ENCODE measurements at regions not wholly inside any gene's neighbourhood (a gene's known extent, or its start where the extent isn't known, plus 50 kb on each side); places are given as distances from the start of the nearest gene placed in this dataset.
A peak's percentile ranks its signal among the peaks of the same experiment; 100 is the strongest.

DNA sequence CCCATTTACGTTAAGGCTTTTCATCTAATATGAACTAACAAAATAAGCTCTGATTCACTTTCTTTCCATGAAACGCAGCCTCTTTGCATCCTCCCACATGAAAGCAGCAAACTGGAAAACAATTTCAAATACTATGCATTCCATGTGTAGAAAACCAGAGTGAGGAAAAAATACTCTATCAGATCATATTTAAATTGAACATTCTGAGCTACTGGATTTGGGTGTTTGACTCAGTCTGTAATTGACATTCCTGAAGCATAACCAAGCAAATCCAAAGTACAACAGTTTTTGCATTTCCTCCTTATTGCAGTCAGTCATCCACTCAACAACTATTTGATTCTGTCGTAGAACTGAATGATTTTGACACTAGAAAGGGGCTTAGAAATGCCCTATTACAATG is 399.1 kb upstream of the NMUR2 start:
- no peak overlapping the region for H3K27ac ChIP-seq (ENCODE audit: low read length)
- intact Hi-C loops (cut with DNase I): no loop called here

DNA sequence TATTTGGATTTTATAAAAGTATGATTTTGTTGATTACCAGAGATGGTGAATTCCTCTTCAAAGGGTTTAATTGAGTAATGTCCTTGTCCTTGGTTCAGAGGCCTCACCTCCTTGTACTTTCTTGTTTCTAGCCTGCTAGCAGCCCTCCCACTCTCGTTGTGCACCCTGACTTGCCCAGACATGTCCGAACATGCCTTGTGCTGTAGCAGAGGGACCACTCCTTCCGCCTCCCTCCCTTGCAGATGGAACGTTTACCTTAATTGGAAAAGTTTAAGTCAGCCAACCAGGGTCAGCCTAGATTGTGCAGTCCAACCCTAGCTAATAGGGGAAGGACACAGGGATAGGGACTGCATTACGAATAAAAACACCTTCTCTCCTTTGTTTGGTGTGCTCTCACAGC is 406.9 kb upstream of the NMUR2 start:
- Histone ChIP-seq H3K27ac (ENCODE audit: low read length) (no peak overlapping the region), H3K4me1 (ENCODE audit: control insufficient read depth, insufficient read depth, low read length) (no peaks in the 10 kb centered on the region), H3K27me3 (ENCODE audit: control insufficient read depth, insufficient read depth) (no peaks in the 10 kb centered on the region), H3K4me3 (ENCODE audit: low read length) (no peak overlapping the region), H3K9me3 (ENCODE audit: control insufficient read depth, low read length) (no peaks in the 10 kb centered on the region)
- no peak for ATAC-seq
- DNase-seq: no peak
- intact Hi-C loops (cut with DNase I): no loop called here
- WGBS: 76% methylated on average over 5 of the region's 5 CpGs

More for the DNA sequence above, 399.1 kb upstream of the NMUR2 start:
- Histone ChIP-seq H3K4me3 (ENCODE audit: low read length) (no peak overlapping the region), H3K27me3 (ENCODE audit: control insufficient read depth, insufficient read depth) (no peaks in the 10 kb centered on the region), H3K4me1 (ENCODE audit: control insufficient read depth, insufficient read depth, low read length) (no peaks in the 10 kb centered on the region), H3K9me3 (ENCODE audit: control insufficient read depth, low read length) (no peaks in the 10 kb centered on the region)
- 56% methylated on average over 3 of the region's 3 CpGs for WGBS
- ATAC-seq (no peak), DNase-seq (no peak)

DNA sequence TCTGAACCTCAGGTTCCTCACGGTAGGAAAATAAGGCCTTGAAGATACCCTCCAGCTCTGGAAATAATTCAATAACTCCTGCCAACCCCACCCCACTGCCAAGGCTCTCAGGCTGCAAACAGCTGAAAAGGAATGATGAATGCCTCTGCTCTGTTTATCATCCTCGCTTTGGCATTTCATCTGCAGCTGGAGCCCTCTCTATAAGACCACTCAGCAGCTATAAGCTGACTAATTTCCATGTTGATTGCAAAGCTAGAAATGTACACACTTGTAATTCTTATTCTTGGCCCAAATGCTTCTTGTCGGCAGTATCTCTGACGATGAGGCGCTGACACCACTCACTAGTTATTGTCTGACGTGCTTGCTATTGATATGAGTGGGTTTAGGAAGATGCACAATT is 408.4 kb upstream of the NMUR2 start:
- Histone ChIP-seq H3K27me3 (ENCODE audit: control insufficient read depth, insufficient read depth) (no peaks in the 10 kb centered on the region), H3K9me3 (ENCODE audit: control insufficient read depth, low read length) (no peaks in the 10 kb centered on the region), H3K4me3 (ENCODE audit: low read length) (no peak overlapping the region), H3K27ac (ENCODE audit: low read length) (no peak overlapping the region), H3K4me1 (ENCODE audit: control insufficient read depth, insufficient read depth, low read length) (no peaks in the 10 kb centered on the region)
- intact Hi-C loops (cut with DNase I): no loop called here
- DNase-seq: no peak
- ATAC-seq: no peak
- 45% methylated on average over 6 of the region's 6 CpGs for WGBS

DNA sequence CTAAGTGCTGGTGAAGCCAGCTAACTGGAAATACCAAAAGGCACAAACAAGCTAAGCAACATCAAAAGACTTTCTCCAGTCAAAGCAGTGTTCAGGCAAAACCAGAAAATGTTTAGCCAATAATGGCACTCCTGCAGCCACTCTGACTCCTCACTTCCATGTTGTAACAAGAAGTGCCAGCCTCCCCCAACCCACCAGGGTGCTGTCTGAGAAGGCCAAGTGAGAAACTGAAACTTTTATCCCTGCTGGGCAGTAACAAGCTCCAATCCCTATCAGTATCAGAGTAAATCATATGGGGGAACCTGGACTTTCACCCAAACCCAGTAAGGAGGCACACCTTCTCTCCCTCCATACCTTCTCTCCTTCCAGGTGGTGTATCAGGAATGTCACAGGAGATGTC is 414.8 kb upstream of the NMUR2 start:
- intact Hi-C loops (cut with DNase I): no loop called here
- Histone ChIP-seq H3K4me3 (ENCODE audit: low read length) (no peak overlapping the region), H3K27me3 (ENCODE audit: control insufficient read depth, insufficient read depth) (no peaks in the 10 kb centered on the region), H3K27ac (ENCODE audit: low read length) (no peak overlapping the region), H3K4me1 (ENCODE audit: control insufficient read depth, insufficient read depth, low read length) (no peaks in the 10 kb centered on the region), H3K9me3 (ENCODE audit: control insufficient read depth, low read length) (no peaks in the 10 kb centered on the region)
- no peak for ATAC-seq
- DNase-seq: no peak

DNA sequence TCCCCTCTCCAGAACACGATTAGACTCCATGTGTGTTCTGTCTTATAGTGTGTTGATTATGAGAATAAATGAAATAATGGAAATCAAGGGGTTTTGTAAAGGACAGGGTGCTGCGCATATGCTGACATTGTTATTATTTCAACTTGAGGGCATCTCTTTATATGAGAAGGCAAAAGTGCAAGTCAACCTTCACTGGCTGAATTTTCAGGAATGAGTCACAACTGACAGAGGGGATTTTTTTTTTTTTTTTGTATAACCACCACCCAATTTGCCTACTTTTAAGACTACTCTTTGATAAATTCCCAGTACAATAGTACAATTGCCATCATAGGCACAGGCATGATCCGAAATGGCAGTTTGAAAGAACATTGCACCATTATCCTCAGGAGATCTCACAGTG is 419.2 kb upstream of the NMUR2 start:
- Histone ChIP-seq H3K27me3 (ENCODE audit: control insufficient read depth, insufficient read depth) (no peaks in the 10 kb centered on the region), H3K9me3 (ENCODE audit: control insufficient read depth, low read length) (no peaks in the 10 kb centered on the region), H3K4me1 (ENCODE audit: control insufficient read depth, insufficient read depth, low read length) (no peaks in the 10 kb centered on the region), H3K27ac (ENCODE audit: low read length) (no peak overlapping the region), H3K4me3 (ENCODE audit: low read length) (no peak overlapping the region)
- WGBS: 80% methylated on average over 3 of the region's 3 CpGs
- ATAC-seq: no peak
- DNase-seq: no peak
- intact Hi-C loops (cut with DNase I): no loop called here

DNA sequence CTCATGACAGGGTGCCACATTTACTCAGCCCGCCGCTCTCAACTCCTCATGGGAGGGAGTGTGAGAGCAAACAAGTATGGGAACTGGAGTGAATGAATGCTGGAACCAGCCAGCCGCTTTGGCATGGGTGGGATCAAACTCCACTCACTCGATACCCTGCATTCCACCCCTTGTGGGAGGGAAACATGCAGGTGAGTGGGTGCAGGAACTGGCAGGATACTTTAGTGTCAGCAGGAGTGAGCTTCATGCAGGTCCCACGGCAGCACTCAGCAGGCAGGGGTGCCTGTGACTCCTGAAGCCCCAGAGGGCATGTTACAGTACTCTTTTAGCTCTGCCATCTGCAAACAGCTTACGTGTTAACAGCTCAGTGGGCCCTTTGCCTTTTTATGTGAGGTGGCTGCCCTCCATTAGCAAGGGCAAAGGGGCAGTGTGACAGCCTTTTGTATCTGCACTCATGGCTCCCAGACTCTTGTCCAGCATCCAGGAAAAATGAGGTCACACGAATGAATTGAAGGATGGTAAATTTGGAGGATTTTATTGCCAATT is 433.2 kb upstream of the NMUR2 start:
- Histone ChIP-seq H3K27ac (ENCODE audit: low read length) (no peak overlapping the region), H3K4me1 (ENCODE audit: control insufficient read depth, insufficient read depth, low read length) (no peaks in the 10 kb centered on the region), H3K9me3 (ENCODE audit: control insufficient read depth, low read length) (no peaks in the 10 kb centered on the region), H3K4me3 (ENCODE audit: low read length) (no peak overlapping the region), H3K27me3 (ENCODE audit: control insufficient read depth, insufficient read depth) (no peaks in the 10 kb centered on the region)
- peak in 2 of 3 donors; percentile 21 to 41 for DNase-seq
- WGBS: 58% methylated on average over 7 of the region's 7 CpGs
- ATAC-seq: peak in 1 of 2 donors; percentile 45
- intact Hi-C loops (cut with DNase I): no loop called here

DNA sequence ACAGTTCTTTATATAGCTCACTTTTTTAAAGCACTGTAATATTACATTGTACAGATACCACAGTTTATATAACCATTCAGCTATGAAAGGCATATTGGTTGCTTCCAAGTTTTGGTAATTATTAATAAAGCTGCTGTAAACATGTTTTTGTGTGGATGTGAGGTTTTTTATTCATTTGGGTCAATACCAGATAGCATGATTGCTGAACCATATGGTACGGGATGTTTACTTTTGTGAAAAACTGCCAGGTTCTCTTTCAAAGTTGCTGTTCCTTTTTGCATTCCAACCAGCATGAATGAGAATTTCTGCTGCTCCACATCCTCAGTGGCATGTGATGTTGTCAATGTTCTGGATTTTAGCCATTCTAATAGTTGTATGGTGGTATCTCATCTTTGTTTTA is 439.6 kb upstream of the NMUR2 start:
- 70% methylated on average over 1 of the region's 1 CpG for WGBS
- intact Hi-C loops (cut with DNase I): no loop called here

DNA sequence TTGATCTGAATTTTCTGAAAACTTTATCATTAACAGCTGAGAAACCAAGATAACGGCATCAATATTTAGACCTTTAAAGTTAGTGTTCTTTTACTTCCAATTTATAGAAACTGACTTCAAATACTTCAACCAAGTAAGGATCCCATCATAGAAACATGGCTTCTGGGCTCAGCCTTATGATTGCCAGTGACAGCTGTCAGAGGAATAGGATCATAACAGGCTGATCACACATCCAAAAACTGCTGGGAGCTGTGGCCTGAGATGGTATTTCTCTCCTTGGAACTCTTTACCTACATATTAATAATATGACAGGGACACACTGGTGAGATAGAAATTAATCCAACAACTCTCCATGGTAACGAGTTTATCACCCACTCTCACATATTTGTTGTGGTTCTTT is 448.3 kb upstream of the NMUR2 start:
- H3K27me3 ChIP-seq (ENCODE audit: control insufficient read depth, insufficient read depth): no peaks in the 10 kb centered on the region
- no peak overlapping the region for H3K4me3 ChIP-seq (ENCODE audit: low read length)
- intact Hi-C loops (cut with DNase I): no loop called here
- H3K27ac ChIP-seq (ENCODE audit: low read length): no peak overlapping the region
- DNase-seq (no peak), ATAC-seq (no peak)
- WGBS: 65% methylated on average over 2 of the region's 2 CpGs
- no peaks in the 10 kb centered on the region for H3K4me1 ChIP-seq (ENCODE audit: control insufficient read depth, insufficient read depth, low read length)
- no peaks in the 10 kb centered on the region for H3K9me3 ChIP-seq (ENCODE audit: control insufficient read depth, low read length)

More for the DNA sequence above, 439.6 kb upstream of the NMUR2 start:
- Histone ChIP-seq H3K4me3 (ENCODE audit: low read length) (no peak overlapping the region), H3K27me3 (ENCODE audit: control insufficient read depth, insufficient read depth) (no peaks in the 10 kb centered on the region), H3K27ac (ENCODE audit: low read length) (no peak overlapping the region), H3K9me3 (ENCODE audit: control insufficient read depth, low read length) (no peaks in the 10 kb centered on the region), H3K4me1 (ENCODE audit: control insufficient read depth, insufficient read depth, low read length) (no peaks in the 10 kb centered on the region)
- no peak for ATAC-seq
- DNase-seq: no peak

DNA sequence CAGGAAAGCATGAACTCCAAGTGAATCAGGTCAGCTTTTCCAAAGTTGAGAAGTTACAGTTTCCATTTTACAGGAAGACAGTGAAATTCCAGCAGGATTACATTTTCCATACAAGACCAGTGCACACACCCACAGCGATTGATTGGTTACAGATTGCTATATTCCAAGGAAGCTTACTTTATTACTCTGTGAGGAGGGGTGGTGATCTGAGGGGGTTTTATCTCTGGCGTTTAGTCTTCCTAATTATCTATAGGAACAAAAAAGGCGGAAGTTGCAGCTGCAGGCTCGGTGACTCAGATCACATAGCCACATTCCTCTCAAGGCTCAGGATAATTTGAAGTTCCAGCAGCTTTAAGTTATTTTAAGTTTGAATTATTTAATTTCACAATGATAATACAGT is 450.4 kb upstream of the NMUR2 start:
- Histone ChIP-seq H3K27me3 (ENCODE audit: control insufficient read depth, insufficient read depth) (no peaks in the 10 kb centered on the region), H3K9me3 (ENCODE audit: control insufficient read depth, low read length) (no peaks in the 10 kb centered on the region), H3K27ac (ENCODE audit: low read length) (no peak overlapping the region), H3K4me1 (ENCODE audit: control insufficient read depth, insufficient read depth, low read length) (no peaks in the 10 kb centered on the region), H3K4me3 (ENCODE audit: low read length) (no peak overlapping the region)
- ATAC-seq: no peak
- no peak for DNase-seq
- intact Hi-C loops (cut with DNase I): no loop called here
- 26% methylated on average over 4 of the region's 4 CpGs for WGBS

DNA sequence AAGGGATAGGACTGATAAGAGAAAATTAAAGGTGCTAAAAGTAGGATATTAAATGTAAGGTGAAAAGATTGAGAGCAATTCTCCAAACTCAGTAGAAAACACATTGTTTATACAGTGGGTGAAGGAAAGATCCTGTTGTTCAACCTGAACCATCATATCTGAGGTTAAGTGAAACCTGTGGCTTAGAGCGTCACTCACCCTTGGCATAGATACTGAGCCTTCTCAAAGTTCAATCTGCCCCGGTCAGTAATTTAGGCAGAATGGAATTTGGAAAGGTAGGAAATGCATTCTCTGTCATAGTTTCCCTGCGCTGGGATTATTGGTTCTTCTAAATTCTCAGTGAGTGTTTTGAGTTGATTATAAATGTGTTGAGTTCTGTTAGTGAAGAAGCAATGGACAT is 456.2 kb upstream of the NMUR2 start:
- Histone ChIP-seq H3K4me3 (ENCODE audit: low read length) (no peak overlapping the region), H3K27me3 (ENCODE audit: control insufficient read depth, insufficient read depth) (no peaks in the 10 kb centered on the region), H3K27ac (ENCODE audit: low read length) (no peak overlapping the region), H3K4me1 (ENCODE audit: control insufficient read depth, insufficient read depth, low read length) (no peaks in the 10 kb centered on the region), H3K9me3 (ENCODE audit: control insufficient read depth, low read length) (no peaks in the 10 kb centered on the region)
- intact Hi-C loops (cut with DNase I): no loop called here
- no peak for ATAC-seq
- 80% methylated on average over 3 of the region's 3 CpGs for WGBS
- no peak for DNase-seq

DNA sequence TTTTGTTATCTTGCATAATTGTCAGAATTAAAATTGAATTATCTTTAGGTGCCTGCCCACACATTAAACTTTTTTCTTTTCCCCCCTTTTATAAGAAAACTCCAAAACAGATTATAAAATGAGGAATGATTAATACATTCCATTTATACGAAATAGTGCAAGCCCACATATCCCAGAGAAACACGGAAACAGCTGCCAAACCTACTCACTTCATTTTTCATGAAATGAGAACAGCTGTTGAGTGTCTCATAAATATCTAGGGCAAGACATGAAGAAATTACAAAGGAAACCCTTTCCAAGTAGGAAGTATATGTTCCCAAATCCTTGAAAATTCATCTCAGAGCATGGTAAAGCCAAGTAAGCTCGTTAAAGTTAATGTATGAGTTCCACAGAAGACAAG is 459.4 kb upstream of the NMUR2 start:
- no peak for DNase-seq
- ATAC-seq: no peak
- WGBS: 44% methylated on average over 3 of the region's 3 CpGs

DNA sequence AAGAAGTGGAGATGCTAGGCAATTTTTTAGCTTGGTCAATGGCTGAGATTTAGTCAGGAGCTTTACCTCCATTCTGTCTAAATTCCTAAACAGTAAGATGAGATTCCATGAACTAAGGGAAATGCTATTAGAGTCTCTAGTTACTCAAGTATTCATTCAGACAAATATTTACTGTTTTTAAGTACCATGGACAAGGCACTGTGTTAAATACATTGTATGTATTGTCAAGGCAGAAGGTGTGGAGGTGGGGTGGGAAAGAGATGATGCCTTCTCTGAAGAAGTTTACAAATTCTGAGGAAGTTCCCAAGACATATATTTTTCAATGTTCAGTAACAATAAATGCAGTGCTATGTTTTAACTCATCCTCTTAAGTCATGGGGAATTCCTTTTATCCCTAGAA is 459.9 kb upstream of the NMUR2 start:
- no peak for ATAC-seq
- intact Hi-C loops (cut with DNase I): no loop called here
- no peaks in the 10 kb centered on the region for H3K9me3 ChIP-seq (ENCODE audit: control insufficient read depth, low read length)
- no peak overlapping the region for H3K27ac ChIP-seq (ENCODE audit: low read length)
- H3K4me1 ChIP-seq (ENCODE audit: control insufficient read depth, insufficient read depth, low read length): no peaks in the 10 kb centered on the region
- no peak overlapping the region for H3K4me3 ChIP-seq (ENCODE audit: low read length)
- no peaks in the 10 kb centered on the region for H3K27me3 ChIP-seq (ENCODE audit: control insufficient read depth, insufficient read depth)
- no peak for DNase-seq

More for the DNA sequence above, 459.4 kb upstream of the NMUR2 start:
- H3K27me3 ChIP-seq (ENCODE audit: control insufficient read depth, insufficient read depth): no peaks in the 10 kb centered on the region
- H3K4me3 ChIP-seq (ENCODE audit: low read length): no peak overlapping the region
- H3K4me1 ChIP-seq (ENCODE audit: control insufficient read depth, insufficient read depth, low read length): no peaks in the 10 kb centered on the region
- intact Hi-C loops (cut with DNase I): no loop called here
- H3K9me3 ChIP-seq (ENCODE audit: control insufficient read depth, low read length): no peaks in the 10 kb centered on the region
- H3K27ac ChIP-seq (ENCODE audit: low read length): no peak overlapping the region

Data from right cardiac atrium (tissue), 5 donors.